Peyer's patch (tissue), 4 donors: ENCODE measurements at regions not wholly inside any gene's neighbourhood (a gene's known extent, or its start where the extent isn't known, plus 50 kb on each side); places are given as distances from the start of the nearest gene placed in this dataset.

ENCODE experiments used
- CTCF ChIP-seq, 6 experiments: fragments of 450-650 bp in 4 of 6; fragments of 200-600 bp in 2 of 6; sonication (generic) in 1 of 6; IDR thresholded peaks; one replicate each; pipeline ENCODE4 v1.5.1; 2017 to 2019; ENCODE audit warnings: antibody characterized with exemption in 6 of 6, mild to moderate bottlenecking in 3 of 6, moderate library complexity in 1 of 6
- POLR2A ChIP-seq, 2 donors: fragments of 450-650 bp; IDR thresholded peaks; one replicate each; pipeline ENCODE4 v1.5.1; 2017; ENCODE audit warnings: antibody characterized with exemption in 2 of 2, mild to moderate bottlenecking in 2 of 2, moderate library complexity in 2 of 2

GRCh38 chr12:46669720-46670119 is 156.1 kb downstream of the SLC38A4 start:
- no peak for TF ChIP-seq CTCF (IDR thresholded peaks at IDR 0.05)
- TF ChIP-seq POLR2A (IDR thresholded peaks at IDR 0.05): no peak
